ENCODE measurements at regions not wholly inside any gene's neighbourhood (a gene's known extent, or its start where the extent isn't known, plus 50 kb on each side); places are given as distances from the start of the nearest gene placed in this dataset.

DNA sequence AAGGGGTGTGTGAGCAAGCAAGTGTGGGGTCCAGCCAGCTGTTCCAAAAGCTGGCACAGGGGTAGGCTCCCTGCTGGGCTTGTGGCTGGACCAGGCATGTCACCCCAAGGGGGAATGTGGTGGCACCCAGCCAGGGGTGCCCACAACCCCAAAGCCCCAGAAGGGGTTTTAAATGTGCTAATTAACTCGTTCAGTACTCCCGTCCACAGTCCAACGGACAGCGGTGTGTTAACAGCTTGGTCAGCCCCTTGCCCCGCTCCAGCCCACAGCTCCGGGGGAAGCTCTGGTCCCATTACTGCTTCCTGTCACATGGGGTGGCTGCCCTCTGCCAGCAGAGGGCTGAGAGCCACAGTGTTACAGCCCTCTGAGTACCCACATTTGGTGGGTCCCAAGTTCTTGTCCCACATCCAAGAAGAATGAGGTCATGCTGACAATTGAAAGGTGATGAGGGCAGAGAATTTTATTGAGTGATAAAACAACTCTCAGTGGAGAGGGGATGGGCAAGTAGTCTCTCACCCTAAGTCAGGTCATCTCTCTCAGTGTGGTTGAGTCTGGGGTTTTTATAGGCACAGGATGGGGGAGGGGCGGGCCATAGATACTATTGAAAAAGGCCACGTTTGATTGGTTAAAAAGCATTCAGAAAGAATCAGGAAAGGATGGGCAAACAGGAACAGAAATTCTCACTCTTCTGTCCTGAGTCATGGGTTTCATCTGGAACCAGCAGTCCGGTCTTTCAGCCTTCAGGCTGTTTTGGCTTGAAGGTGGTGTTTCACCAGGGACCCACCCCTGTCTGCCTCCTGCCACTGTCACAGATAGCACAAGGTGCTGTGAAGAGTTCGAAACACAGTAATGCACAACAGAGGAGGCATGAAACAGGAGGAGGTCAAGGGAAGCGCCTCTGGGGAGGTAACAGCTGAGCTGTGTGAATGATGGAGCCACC is 238.5 kb downstream of the NFATC2 start:
- peaks cover 0 to 7% (median 7%) of the 10 kb centered on the region in 4 donors for H3K4me1 ChIP-seq
- H3K36me3 ChIP-seq, result no peaks in the 10 kb centered on the region
- intact Hi-C loops (cut with DNase I; ENCODE audit: low total_unique reads), result no loop called here
- no peak overlapping the region for H3K27ac ChIP-seq
- H3K4me3 ChIP-seq, result no peak overlapping the region
- TF ChIP-seq POLR2AphosphoS5 (IDR thresholded peaks at IDR 0.05) (no peak), EP300 (IDR thresholded peaks at IDR 0.05) (no peak), POLR2A (IDR thresholded peaks at IDR 0.05) (no peak), CTCF (IDR thresholded peaks at IDR 0.05) (no peak)
- peaks cover 0 to 17% (median 12%) of the 10 kb centered on the region in 4 donors for H3K9me3 ChIP-seq
- no peak for DNase-seq
- WGBS, 5 donors, result 87 to 95% (median 94%) methylated on average over 11 of the region's 11 CpGs
- H3K27me3 ChIP-seq, result peaks cover 0 to 16% (median 0%) of the 10 kb centered on the region in 3 donors

DNA sequence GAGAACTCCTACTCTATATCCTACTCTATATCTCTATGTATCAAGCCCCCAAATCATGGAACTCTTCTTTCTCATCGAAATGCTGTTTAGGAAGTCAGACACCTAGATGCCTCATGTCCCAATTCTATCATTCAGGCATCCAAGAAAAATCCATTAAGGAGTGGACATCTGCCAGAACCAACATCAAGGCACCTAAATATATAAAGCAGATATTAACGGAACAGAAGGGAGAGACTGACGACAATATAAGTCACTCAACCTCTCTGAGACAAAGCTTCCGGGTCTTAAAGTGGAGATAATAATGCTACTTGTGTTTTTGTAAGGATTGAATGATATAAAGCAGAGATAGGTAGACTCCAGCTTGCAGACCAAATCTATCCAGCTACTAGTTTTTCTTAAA is 241.5 kb downstream of the NFATC2 start:
- Histone ChIP-seq H3K9me3 (peaks cover 0 to 17% (median 12%) of the 10 kb centered on the region in 4 donors), H3K4me3 (no peak overlapping the region), H3K27ac (no peak overlapping the region), H3K4me1 (no peaks in the 10 kb centered on the region), H3K27me3 (peaks cover 0 to 3% (median 0%) of the 10 kb centered on the region in 3 donors), H3K36me3 (no peaks in the 10 kb centered on the region)
- 86 to 92% (median 90%) methylated on average over 4 of the region's 4 CpGs for WGBS, 5 donors
- TF ChIP-seq CTCF (IDR thresholded peaks at IDR 0.05) (no peak), POLR2A (IDR thresholded peaks at IDR 0.05) (no peak), POLR2AphosphoS5 (IDR thresholded peaks at IDR 0.05) (no peak), EP300 (IDR thresholded peaks at IDR 0.05) (no peak)
- DNase-seq, result no peak
- intact Hi-C loops (cut with DNase I; ENCODE audit: low total_unique reads), result no loop called here

DNA sequence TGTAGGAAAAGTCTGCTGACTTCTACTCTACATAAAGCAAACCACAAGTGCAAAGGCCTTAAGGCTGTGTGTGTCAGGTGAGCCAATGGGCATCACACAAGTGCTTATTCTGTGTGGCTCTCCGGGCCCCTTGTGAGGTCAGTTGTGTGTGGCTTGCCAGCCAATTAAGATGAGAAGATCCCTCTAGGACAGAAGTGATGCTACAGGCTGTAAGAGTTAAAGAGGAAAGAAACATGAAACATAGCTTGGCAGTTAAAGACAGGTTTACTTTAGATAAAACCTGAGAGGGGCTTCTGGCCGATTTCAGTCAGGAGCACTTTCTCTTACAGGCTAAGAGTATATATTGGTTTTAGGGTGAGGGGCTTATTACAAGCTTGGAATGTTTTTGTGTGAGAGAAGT is 242.4 kb downstream of the NFATC2 start:
- no peak for TF ChIP-seq EP300 (IDR thresholded peaks at IDR 0.05)
- H3K27ac ChIP-seq, result no peak overlapping the region
- no peaks in the 10 kb centered on the region for H3K4me1 ChIP-seq
- H3K9me3 ChIP-seq, result peaks cover 0 to 17% (median 12%) of the 10 kb centered on the region in 4 donors
- intact Hi-C loops (cut with DNase I; ENCODE audit: low total_unique reads), result no loop called here
- WGBS, 5 donors, result 67 to 74% (median 70%) methylated on average over 2 of the region's 2 CpGs
- no peak for DNase-seq
- peaks cover 0 to 9% (median 0%) of the 10 kb centered on the region in 3 donors for H3K27me3 ChIP-seq
- H3K36me3 ChIP-seq, result no peaks in the 10 kb centered on the region
- no peak overlapping the region for H3K4me3 ChIP-seq

DNA sequence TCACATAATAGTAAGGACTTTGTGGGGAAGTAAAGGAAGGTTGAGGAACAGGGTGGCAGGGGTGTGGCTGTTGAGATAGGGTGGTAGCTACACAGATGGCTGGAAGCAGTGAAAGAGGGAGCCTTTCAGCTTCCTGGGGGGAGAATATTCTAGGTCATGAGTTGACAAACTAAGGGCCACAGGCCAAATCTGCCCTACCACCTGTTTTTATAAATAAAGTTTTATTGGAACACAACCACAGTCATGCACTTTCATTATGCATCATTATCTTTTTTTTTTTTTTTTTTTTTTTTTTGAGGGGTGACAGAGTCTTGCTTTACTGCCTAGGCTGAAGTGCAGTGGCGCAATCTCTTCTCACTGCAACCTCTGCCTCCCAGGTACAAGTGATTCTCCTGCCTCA is 243.1 kb downstream of the NFATC2 start:
- 83 to 100% (median 96%) methylated on average over 1 of the region's 1 CpG for WGBS, 5 donors
- intact Hi-C loops (cut with DNase I; ENCODE audit: low total_unique reads), result no loop called here
- no peaks in the 10 kb centered on the region for H3K4me1 ChIP-seq
- H3K36me3 ChIP-seq, result no peaks in the 10 kb centered on the region
- no peak for DNase-seq
- peaks cover 0 to 9% (median 0%) of the 10 kb centered on the region in 3 donors for H3K27me3 ChIP-seq
- no peak overlapping the region for H3K27ac ChIP-seq
- no peak for TF ChIP-seq POLR2A (IDR thresholded peaks at IDR 0.05)
- no peak for TF ChIP-seq CTCF (IDR thresholded peaks at IDR 0.05)
- no peak for TF ChIP-seq POLR2AphosphoS5 (IDR thresholded peaks at IDR 0.05)
- TF ChIP-seq EP300 (IDR thresholded peaks at IDR 0.05), result no peak
- peaks cover 0 to 17% (median 12%) of the 10 kb centered on the region in 4 donors for H3K9me3 ChIP-seq
- no peak overlapping the region for H3K4me3 ChIP-seq

Measured in stomach (tissue), 8 donors.